ENCODE measurements at regions not wholly inside any gene's neighbourhood (a gene's known extent, or its start where the extent isn't known, plus 50 kb on each side); places are given as distances from the start of the nearest gene placed in this dataset.

DNA sequence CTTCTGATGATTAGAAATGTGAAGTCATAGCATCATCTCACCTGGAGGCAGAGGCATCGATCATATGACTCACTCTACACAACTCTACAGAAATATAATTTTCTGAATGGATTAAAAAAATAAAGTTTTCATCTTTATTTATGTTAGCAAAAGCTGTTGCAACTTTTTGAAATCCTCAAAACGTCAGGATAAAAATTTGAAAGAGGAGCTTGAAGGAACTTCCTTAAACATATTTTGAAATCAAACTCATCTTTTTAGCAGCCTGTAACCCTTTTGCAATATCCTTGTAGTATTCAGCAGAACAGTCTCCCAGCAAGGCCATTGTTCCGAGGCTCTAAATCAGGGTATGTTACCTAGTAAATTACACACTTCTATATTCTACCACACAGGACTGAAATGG, 985.4 kb downstream of the PLOD2 start:
- Mint-ChIP-seq H3K9me3 (ENCODE audit: unreplicated experiment) (no peaks in the 10 kb centered on the region), H3K27ac (ENCODE audit: unreplicated experiment) (no peak overlapping the region), H3K4me3 (ENCODE audit: unreplicated experiment) (no peak overlapping the region), H3K36me3 (ENCODE audit: low read depth, unreplicated experiment) (no peaks in the 10 kb centered on the region), H3K4me1 (ENCODE audit: low read depth, unreplicated experiment) (peaks cover 2% of the 10 kb centered on the region), H3K27me3 (ENCODE audit: low read depth, unreplicated experiment) (no peaks in the 10 kb centered on the region)
- H3K9me3 ChIP-seq (ENCODE audit: insufficient read depth, low read depth, low read length): no peaks in the 10 kb centered on the region
- H3K36me3 ChIP-seq (ENCODE audit: insufficient read depth, low read length): no peaks in the 10 kb centered on the region
- H4K20me1 ChIP-seq (ENCODE audit: insufficient read depth, low read length): no peaks in the 10 kb centered on the region
- DNase-seq (ENCODE audit: low read depth) (no peak), FAIRE-seq (no peak)
- H3K4me1 ChIP-seq (ENCODE audit: insufficient read depth, low read length): no peaks in the 10 kb centered on the region
- TF ChIP-seq, protein P1, sequence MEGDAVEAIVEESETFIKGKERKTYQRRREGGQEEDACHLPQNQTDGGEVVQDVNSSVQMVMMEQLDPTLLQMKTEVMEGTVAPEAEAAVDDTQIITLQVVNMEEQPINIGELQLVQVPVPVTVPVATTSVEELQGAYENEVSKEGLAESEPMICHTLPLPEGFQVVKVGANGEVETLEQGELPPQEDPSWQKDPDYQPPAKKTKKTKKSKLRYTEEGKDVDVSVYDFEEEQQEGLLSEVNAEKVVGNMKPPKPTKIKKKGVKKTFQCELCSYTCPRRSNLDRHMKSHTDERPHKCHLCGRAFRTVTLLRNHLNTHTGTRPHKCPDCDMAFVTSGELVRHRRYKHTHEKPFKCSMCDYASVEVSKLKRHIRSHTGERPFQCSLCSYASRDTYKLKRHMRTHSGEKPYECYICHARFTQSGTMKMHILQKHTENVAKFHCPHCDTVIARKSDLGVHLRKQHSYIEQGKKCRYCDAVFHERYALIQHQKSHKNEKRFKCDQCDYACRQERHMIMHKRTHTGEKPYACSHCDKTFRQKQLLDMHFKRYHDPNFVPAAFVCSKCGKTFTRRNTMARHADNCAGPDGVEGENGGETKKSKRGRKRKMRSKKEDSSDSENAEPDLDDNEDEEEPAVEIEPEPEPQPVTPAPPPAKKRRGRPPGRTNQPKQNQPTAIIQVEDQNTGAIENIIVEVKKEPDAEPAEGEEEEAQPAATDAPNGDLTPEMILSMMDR (IDR thresholded peaks at IDR 0.05; ENCODE audit: insufficient read depth, low read depth, low read length): no peak
- no peak for TF ChIP-seq EZH2 (IDR thresholded peaks at IDR 0.05; ENCODE audit: insufficient read depth, low read length)
- no peak overlapping the region for H3K27ac ChIP-seq (ENCODE audit: low read depth, low read length)
- no peak overlapping the region for H3K9ac ChIP-seq (ENCODE audit: low read length)
- H2AFZ ChIP-seq (ENCODE audit: low read depth, low read length): no peak overlapping the region
- H3K27me3 ChIP-seq (ENCODE audit: insufficient read depth, low read length): no peaks in the 10 kb centered on the region
- no peak overlapping the region for H3K4me3 ChIP-seq (ENCODE audit: insufficient read depth, low read depth, low read length)
- H3K4me2 ChIP-seq (ENCODE audit: low read length): no peak overlapping the region
- H3K79me2 ChIP-seq (ENCODE audit: insufficient read depth, low read length): no peaks in the 10 kb centered on the region

DNA sequence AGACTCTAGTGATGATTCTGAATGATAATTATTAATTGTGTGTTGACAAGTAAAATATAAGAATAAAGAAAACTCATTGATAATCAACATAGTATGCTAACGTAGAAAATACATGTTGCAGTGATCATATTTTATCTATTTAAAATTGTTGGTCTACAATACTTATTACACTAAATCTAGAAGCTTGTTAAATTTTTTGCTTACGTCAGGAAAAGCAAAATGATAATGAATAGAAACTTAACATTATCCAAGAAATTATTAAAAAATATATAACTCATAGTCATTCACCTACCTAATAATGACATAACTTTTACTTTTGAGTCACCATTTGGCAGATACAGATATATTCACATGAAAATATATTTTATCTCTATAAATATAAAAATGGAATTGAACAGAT, 984.1 kb downstream of the PLOD2 start:
- no peaks in the 10 kb centered on the region for H3K79me2 ChIP-seq (ENCODE audit: insufficient read depth, low read length)
- DNase-seq (ENCODE audit: low read depth): no peak
- H3K9me3 Mint-ChIP-seq (ENCODE audit: unreplicated experiment): no peaks in the 10 kb centered on the region
- peaks cover 2% of the 10 kb centered on the region for H3K4me1 Mint-ChIP-seq (ENCODE audit: low read depth, unreplicated experiment)
- H3K4me3 ChIP-seq (ENCODE audit: insufficient read depth, low read depth, low read length): no peak overlapping the region
- no peak overlapping the region for H3K4me3 Mint-ChIP-seq (ENCODE audit: unreplicated experiment)
- H3K36me3 Mint-ChIP-seq (ENCODE audit: low read depth, unreplicated experiment): no peaks in the 10 kb centered on the region
- no peak for FAIRE-seq
- H3K4me2 ChIP-seq (ENCODE audit: low read length): no peak overlapping the region
- TF ChIP-seq, protein P1 (IDR thresholded peaks at IDR 0.05; ENCODE audit: insufficient read depth, low read depth, low read length): no peak
- no peak for TF ChIP-seq EZH2 (IDR thresholded peaks at IDR 0.05; ENCODE audit: insufficient read depth, low read length)
- H3K27me3 ChIP-seq (ENCODE audit: insufficient read depth, low read length): no peaks in the 10 kb centered on the region
- H4K20me1 ChIP-seq (ENCODE audit: insufficient read depth, low read length): no peaks in the 10 kb centered on the region
- no peak overlapping the region for H3K9ac ChIP-seq (ENCODE audit: low read length)
- no peaks in the 10 kb centered on the region for H3K4me1 ChIP-seq (ENCODE audit: insufficient read depth, low read length)
- no peak overlapping the region for H3K27ac Mint-ChIP-seq (ENCODE audit: unreplicated experiment)
- no peaks in the 10 kb centered on the region for H3K9me3 ChIP-seq (ENCODE audit: insufficient read depth, low read depth, low read length)
- H2AFZ ChIP-seq (ENCODE audit: low read depth, low read length): no peak overlapping the region
- H3K27ac ChIP-seq (ENCODE audit: low read depth, low read length): no peak overlapping the region
- no peaks in the 10 kb centered on the region for H3K27me3 Mint-ChIP-seq (ENCODE audit: low read depth, unreplicated experiment)
- H3K36me3 ChIP-seq (ENCODE audit: insufficient read depth, low read length): no peaks in the 10 kb centered on the region

DNA sequence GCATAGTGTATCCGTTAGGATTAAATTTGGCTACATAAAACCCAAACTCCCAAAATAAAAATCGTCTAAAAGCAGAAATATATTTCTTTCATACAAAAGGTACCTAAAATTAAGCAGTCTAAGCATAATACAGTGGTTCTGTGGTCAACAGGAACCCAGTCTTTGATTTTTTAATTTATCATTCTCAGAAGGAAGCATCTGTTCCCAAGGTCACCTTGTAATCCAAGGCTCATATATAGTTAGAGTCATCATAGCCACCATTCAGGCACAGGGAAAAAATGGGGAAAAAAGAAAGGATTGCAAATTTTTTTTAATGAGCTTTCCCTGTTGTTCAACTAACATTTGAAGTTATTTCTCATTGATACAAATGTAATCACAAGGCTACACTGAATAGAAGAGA, 983.2 kb downstream of the PLOD2 start:
- Histone ChIP-seq H3K4me3 (ENCODE audit: insufficient read depth, low read depth, low read length) (no peak overlapping the region), H4K20me1 (ENCODE audit: insufficient read depth, low read length) (no peaks in the 10 kb centered on the region), H3K27ac (ENCODE audit: low read depth, low read length) (no peak overlapping the region), H3K27me3 (ENCODE audit: insufficient read depth, low read length) (no peaks in the 10 kb centered on the region), H3K79me2 (ENCODE audit: insufficient read depth, low read length) (no peaks in the 10 kb centered on the region), H3K9ac (ENCODE audit: low read length) (no peak overlapping the region), H3K36me3 (ENCODE audit: insufficient read depth, low read length) (no peaks in the 10 kb centered on the region), H3K4me2 (ENCODE audit: low read length) (no peak overlapping the region), H3K4me1 (ENCODE audit: insufficient read depth, low read length) (no peaks in the 10 kb centered on the region), H2AFZ (ENCODE audit: low read depth, low read length) (no peak overlapping the region), H3K9me3 (ENCODE audit: insufficient read depth, low read depth, low read length) (no peaks in the 10 kb centered on the region)
- Mint-ChIP-seq H3K27me3 (ENCODE audit: low read depth, unreplicated experiment) (no peaks in the 10 kb centered on the region), H3K4me3 (ENCODE audit: unreplicated experiment) (no peak overlapping the region), H3K9me3 (ENCODE audit: unreplicated experiment) (no peaks in the 10 kb centered on the region), H3K36me3 (ENCODE audit: low read depth, unreplicated experiment) (no peaks in the 10 kb centered on the region), H3K27ac (ENCODE audit: unreplicated experiment) (no peak overlapping the region), H3K4me1 (ENCODE audit: low read depth, unreplicated experiment) (peaks cover 2% of the 10 kb centered on the region)
- FAIRE-seq: no peak
- no peak for TF ChIP-seq EZH2 (IDR thresholded peaks at IDR 0.05; ENCODE audit: insufficient read depth, low read length)
- TF ChIP-seq, protein P1 (IDR thresholded peaks at IDR 0.05; ENCODE audit: insufficient read depth, low read depth, low read length): no peak
- DNase-seq (ENCODE audit: low read depth): no peak

Data from astrocyte (in vitro differentiated cells and primary cell).